Psoas muscle (tissue), 7 donors: ENCODE measurements at regions not wholly inside any gene's neighbourhood (a gene's known extent, or its start where the extent isn't known, plus 50 kb on each side); places are given as distances from the start of the nearest gene placed in this dataset.
A peak's percentile ranks its signal among the peaks of the same experiment; 100 is the strongest.

Source experiments
- ATAC-seq, 4 donors: fragments of 200-7000 bp; cut with Tn5 transposase; one replicate each; pipeline ENCODE4 v1.9.1; 2020; ENCODE audit warnings: moderate library complexity in 3 of 4, mild to moderate bottlenecking in 2 of 4
- DNase-seq, 2 donors: peaks; one replicate each; pipeline ENCODE4 v3.0.0-alpha.2; 2020
- H3K27ac ChIP-seq: fragments of 200-600 bp; one replicate; pipeline ENCODE4 v1.8.0; 2022
- H3K27me3 ChIP-seq, 3 donors: fragments of 200-600 bp in 1 of 3; one replicate each; pipeline versions ENCODE4 v1.6.1 to v1.8.0; 2013 to 2022; ENCODE audit warnings: low read length in 2 of 3, mild to moderate bottlenecking in 2 of 3, moderate library complexity in 1 of 3; ENCODE audit not compliant: insufficient read depth in 3 of 3
- H3K36me3 ChIP-seq, 2 donors: fragments of 200-600 bp in 1 of 2; one replicate each; pipeline versions ENCODE4 v1.6.1 to v1.8.0; 2013 to 2022; ENCODE audit warnings: low read depth in 1 of 2, mild to moderate bottlenecking in 1 of 2, moderate library complexity in 1 of 2; ENCODE audit not compliant: insufficient read depth in 1 of 2
- H3K4me1 ChIP-seq: fragments of 200-600 bp; one replicate; pipeline ENCODE4 v1.8.0; 2022
- H3K4me3 ChIP-seq: fragments of 200-600 bp; one replicate; pipeline ENCODE4 v1.8.0; 2022; ENCODE audit warnings: mild to moderate bottlenecking
- H3K9me3 ChIP-seq: fragments of 200-600 bp; one replicate; pipeline ENCODE4 v1.8.0; 2022
- WGBS, 3 donors: extraction: QIAGEN DNeasy Blood & Tissue Kit; methylation state at CpG; one replicate each; pipeline versions ENCODE4 v1.1.6 to v1.1.7; 2013; 5-methylcytosine and 5-hydroxymethylcytosine counted together
- intact Hi-C, 2 donors: fragments of 100-400 bp; cut with DNase I; formaldehyde crosslinking; loops; one replicate each; pipeline versions ENCODE4 v1.11.0 to v1.14.2; 2022
- TF ChIP-seq, protein P1 (sequence below): fragments of 200-600 bp; IDR thresholded peaks from one replicate; pipeline ENCODE4 v1.8.0; 2022; ENCODE audit warnings: antibody characterized with exemption
- donor health status: healthy with polysubstance abuse.
- donor health status: DM: no; HTN: no; CAD: no; lungs with moderate emphysema.
- donor health status: Bipolar disorder and iron deficiency.
- donor health status: healthy.
- donor health status: DM: yes; HTN: yes; CAD: no.
- donor health status: DM: no; HTN: no; CAD: no.
- donor health status: DM: yes; HTN: yes; CAD: no.

DNA sequence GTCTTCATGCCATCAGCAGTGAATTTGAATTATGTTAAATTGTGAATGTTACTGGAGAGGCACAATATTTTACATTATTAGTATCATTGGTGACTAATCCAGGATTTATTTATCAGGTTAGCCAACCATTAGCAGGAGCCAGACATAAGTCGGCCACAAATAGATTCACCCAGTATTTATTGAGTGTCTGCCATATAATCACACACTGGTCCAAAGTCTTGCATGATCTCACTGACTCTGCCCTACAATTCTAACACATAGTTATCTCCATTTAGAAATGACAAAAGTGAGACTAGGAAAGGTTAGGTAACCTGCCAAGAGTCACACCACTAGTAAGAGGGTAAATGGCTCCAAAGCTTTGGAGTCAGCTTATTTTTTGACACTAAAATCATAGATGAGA lies 179.6 kb downstream of the BLID start:
- intact Hi-C loops, result loop anchor here in 1 of 2 donors (10.0 kb wide), 1 partner anchor 282 kb away; no protein-coding TSS in a partner anchor
- H3K27me3 ChIP-seq, result no peaks in the 10 kb centered on the region
- no peaks in the 10 kb centered on the region for H3K9me3 ChIP-seq
- no peak for DNase-seq
- no peak overlapping the region for H3K4me3 ChIP-seq
- no peaks in the 10 kb centered on the region for H3K36me3 ChIP-seq
- no peak overlapping the region for H3K27ac ChIP-seq
- 26 to 34% (median 27%) methylated on average over 1 of the region's 1 CpG for WGBS, 3 donors
- TF ChIP-seq, protein P1, sequence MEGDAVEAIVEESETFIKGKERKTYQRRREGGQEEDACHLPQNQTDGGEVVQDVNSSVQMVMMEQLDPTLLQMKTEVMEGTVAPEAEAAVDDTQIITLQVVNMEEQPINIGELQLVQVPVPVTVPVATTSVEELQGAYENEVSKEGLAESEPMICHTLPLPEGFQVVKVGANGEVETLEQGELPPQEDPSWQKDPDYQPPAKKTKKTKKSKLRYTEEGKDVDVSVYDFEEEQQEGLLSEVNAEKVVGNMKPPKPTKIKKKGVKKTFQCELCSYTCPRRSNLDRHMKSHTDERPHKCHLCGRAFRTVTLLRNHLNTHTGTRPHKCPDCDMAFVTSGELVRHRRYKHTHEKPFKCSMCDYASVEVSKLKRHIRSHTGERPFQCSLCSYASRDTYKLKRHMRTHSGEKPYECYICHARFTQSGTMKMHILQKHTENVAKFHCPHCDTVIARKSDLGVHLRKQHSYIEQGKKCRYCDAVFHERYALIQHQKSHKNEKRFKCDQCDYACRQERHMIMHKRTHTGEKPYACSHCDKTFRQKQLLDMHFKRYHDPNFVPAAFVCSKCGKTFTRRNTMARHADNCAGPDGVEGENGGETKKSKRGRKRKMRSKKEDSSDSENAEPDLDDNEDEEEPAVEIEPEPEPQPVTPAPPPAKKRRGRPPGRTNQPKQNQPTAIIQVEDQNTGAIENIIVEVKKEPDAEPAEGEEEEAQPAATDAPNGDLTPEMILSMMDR, result no peak
- no peaks in the 10 kb centered on the region for H3K4me1 ChIP-seq
- peak in 3 of 4 donors; percentile 90 to 97 (median 95) for ATAC-seq

DNA sequence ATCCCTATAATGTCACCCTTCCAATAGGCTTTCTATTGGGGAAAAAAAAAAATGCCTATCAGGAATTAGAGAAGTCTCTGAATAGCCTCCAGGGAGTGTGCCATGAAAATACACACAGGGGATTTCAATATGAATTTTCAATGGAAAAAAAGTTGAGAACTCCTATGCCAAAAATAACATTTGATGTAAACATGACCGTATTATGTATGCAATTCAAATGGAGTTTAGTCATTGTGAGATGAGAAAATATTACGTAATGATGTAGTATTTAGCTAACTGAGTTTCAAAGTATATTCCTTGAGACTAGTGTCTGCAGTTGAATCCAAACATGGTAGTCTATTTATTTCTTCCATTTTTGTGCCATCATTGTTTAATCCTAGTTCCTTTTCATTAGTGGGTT lies 182.3 kb downstream of the BLID start:
- no peaks in the 10 kb centered on the region for H3K9me3 ChIP-seq
- ATAC-seq, result no peak
- no peaks in the 10 kb centered on the region for H3K27me3 ChIP-seq
- WGBS, 3 donors, result 90 to 94% (median 90%) methylated on average over 2 of the region's 2 CpGs
- DNase-seq, result no peak
- no peak overlapping the region for H3K27ac ChIP-seq
- peaks cover 8% of the 10 kb centered on the region for H3K4me1 ChIP-seq
- intact Hi-C loops, result loop anchor here in 1 of 2 donors (10.0 kb wide), 1 partner anchor 279 kb away; no protein-coding TSS in a partner anchor
- no peaks in the 10 kb centered on the region for H3K36me3 ChIP-seq
- TF ChIP-seq, protein P1, result no peak
- no peak overlapping the region for H3K4me3 ChIP-seq

DNA sequence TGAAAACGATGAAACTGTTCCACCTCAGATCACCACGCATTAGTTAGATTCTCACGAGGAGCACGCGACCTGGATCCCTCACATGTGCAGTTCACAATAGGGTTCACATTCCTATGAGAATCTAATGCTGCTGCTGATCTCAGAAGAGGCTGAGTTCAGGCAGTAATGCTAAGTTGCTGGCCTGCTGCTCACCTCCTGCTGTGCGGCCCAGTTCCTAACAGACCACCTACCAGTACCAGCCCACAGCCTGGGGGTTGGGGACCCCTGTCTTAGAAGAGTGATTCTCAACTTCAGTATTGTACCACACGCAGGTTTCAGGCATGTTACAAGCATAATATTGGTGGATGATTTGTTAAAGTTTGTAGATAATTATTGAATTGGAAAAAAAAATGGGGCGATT lies 182.7 kb downstream of the BLID start:
- Histone ChIP-seq H3K4me3 (no peak overlapping the region), H3K36me3 (no peaks in the 10 kb centered on the region), H3K9me3 (no peaks in the 10 kb centered on the region), H3K27ac (no peak overlapping the region), H3K4me1 (peaks cover 8% of the 10 kb centered on the region), H3K27me3 (no peaks in the 10 kb centered on the region)
- TF ChIP-seq, protein P1, result no peak
- DNase-seq (no peak), ATAC-seq (no peak)
- 87 to 95% (median 95%) methylated on average over 8 of the region's 8 CpGs for WGBS, 3 donors
- intact Hi-C loops, result loop anchor here in 1 of 2 donors (10.0 kb wide), 1 partner anchor 278 kb away; no protein-coding TSS in a partner anchor

DNA sequence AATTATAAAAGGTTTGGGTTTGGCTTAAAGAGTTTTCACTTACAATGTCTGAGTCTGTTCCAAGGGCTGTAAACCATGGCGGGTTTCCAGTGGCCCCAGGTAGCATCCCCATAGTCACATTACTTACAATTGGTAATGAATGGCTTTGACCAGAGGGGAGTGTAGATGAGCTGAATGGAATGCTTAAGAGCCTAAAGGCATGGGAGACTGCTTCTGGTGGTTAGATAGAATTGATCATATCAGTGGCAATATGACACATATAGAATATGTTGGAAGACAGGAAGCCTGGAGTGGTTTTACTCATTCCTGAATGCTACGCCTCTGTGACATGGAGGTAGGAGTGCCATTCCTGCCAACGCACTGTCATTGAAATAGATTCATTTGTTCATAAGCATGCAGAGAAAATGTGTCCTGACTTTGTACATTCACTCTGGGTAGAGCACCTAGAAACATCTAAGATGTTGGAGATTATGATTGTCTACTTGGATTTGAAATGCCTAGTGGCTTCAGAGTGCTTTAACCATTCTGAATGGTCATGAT lies 183.3 kb downstream of the BLID start:
- WGBS, 3 donors, result 95 to 99% (median 96%) methylated on average over 3 of the region's 3 CpGs
- no peaks in the 10 kb centered on the region for H3K36me3 ChIP-seq
- intact Hi-C loops, result loop anchor here in 1 of 2 donors (10.0 kb wide), 1 partner anchor 278 kb away; no protein-coding TSS in a partner anchor
- no peak for ATAC-seq
- TF ChIP-seq, protein P1, result no peak
- no peaks in the 10 kb centered on the region for H3K27me3 ChIP-seq
- no peak overlapping the region for H3K27ac ChIP-seq
- peaks cover 8% of the 10 kb centered on the region for H3K4me1 ChIP-seq
- no peak for DNase-seq
- H3K9me3 ChIP-seq, result no peaks in the 10 kb centered on the region
- no peak overlapping the region for H3K4me3 ChIP-seq
